ENCODE measurements at regions not wholly inside any gene's neighbourhood (a gene's known extent, or its start where the extent isn't known, plus 50 kb on each side); places are given as distances from the start of the nearest gene placed in this dataset.

DNA sequence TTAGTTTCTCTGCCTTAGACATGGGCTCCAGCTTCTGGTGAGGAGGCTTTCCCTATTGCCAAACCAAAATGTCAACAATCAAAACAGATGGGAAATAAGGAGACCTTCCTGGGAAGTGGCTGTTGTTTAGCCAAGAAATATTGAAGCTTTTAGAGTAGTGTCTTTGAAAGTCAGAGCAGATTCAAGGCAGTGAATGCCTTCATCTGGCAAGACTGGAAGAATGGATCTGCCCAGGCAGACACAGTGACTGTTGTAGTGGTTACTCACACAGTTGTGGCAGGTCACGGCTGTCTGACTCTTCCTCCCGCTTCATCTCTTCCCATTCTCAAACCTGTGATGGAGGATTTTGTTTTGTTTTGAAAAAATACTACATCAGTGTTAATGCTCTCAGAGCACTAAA, 154.1 kb upstream of the ADO start:
- no peak for TF ChIP-seq EZH2 (IDR thresholded peaks at IDR 0.05; ENCODE audit: borderline replicate concordance, low read length)
- TF ChIP-seq, protein P1, sequence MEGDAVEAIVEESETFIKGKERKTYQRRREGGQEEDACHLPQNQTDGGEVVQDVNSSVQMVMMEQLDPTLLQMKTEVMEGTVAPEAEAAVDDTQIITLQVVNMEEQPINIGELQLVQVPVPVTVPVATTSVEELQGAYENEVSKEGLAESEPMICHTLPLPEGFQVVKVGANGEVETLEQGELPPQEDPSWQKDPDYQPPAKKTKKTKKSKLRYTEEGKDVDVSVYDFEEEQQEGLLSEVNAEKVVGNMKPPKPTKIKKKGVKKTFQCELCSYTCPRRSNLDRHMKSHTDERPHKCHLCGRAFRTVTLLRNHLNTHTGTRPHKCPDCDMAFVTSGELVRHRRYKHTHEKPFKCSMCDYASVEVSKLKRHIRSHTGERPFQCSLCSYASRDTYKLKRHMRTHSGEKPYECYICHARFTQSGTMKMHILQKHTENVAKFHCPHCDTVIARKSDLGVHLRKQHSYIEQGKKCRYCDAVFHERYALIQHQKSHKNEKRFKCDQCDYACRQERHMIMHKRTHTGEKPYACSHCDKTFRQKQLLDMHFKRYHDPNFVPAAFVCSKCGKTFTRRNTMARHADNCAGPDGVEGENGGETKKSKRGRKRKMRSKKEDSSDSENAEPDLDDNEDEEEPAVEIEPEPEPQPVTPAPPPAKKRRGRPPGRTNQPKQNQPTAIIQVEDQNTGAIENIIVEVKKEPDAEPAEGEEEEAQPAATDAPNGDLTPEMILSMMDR (IDR thresholded peaks at IDR 0.05; ENCODE audit: low read length), result no peak
- Histone ChIP-seq H3K4me2 (ENCODE audit: low read length) (no peak overlapping the region), H3K9me2 (ENCODE audit: low read depth, low read length) (no peaks in the 10 kb centered on the region), H3K4me3 (ENCODE audit: low read depth, low read length, poor library complexity, severe bottlenecking) (no peak overlapping the region), H2AFZ (ENCODE audit: low read length) (no peak overlapping the region), H3K9ac (ENCODE audit: low read length) (no peak overlapping the region), H3K4me1 (ENCODE audit: insufficient read depth, low read length, severe bottlenecking) (peaks cover 18% of the 10 kb centered on the region), H3K36me3 (ENCODE audit: insufficient read depth, low read length) (no peaks in the 10 kb centered on the region), H3K27me3 (ENCODE audit: insufficient read depth, low read length) (no peaks in the 10 kb centered on the region), H3K79me2 (ENCODE audit: insufficient read depth, low read length) (no peaks in the 10 kb centered on the region), H4K20me1 (ENCODE audit: insufficient read depth, low read length) (no peaks in the 10 kb centered on the region), H3K9me3 (ENCODE audit: low read length) (peaks cover 12% of the 10 kb centered on the region), H3F3A (ENCODE audit: insufficient read depth, low read length) (no peaks in the 10 kb centered on the region), H3K27ac (ENCODE audit: low read depth, low read length, poor library complexity, severe bottlenecking) (no peak overlapping the region)

DNA sequence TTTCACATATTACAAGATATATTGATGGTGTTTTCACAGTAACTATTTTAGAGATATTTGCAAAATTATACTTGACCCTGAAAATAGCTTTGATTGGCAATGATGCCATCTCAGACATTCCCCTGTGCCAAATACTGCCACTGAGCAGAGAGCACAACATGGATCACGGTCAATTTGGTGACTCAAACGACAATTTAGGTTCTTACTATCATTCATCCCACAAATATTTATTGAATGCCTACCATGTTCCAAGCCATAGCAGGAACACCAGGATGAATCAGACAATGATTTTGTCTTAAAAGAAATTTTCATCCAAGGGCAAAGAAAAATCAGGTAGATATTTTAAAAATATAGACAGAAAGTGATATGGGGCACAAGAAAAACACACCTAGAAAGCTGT, 153.2 kb upstream of the ADO start:
- Histone ChIP-seq H3K79me2 (ENCODE audit: insufficient read depth, low read length) (no peaks in the 10 kb centered on the region), H3K9me2 (ENCODE audit: low read depth, low read length) (no peaks in the 10 kb centered on the region), H3K4me3 (ENCODE audit: low read depth, low read length, poor library complexity, severe bottlenecking) (no peak overlapping the region), H3K9me3 (ENCODE audit: low read length) (peaks cover 12% of the 10 kb centered on the region), H2AFZ (ENCODE audit: low read length) (no peak overlapping the region), H3K9ac (ENCODE audit: low read length) (no peak overlapping the region), H3K4me2 (ENCODE audit: low read length) (no peak overlapping the region), H3K27me3 (ENCODE audit: insufficient read depth, low read length) (no peaks in the 10 kb centered on the region), H3K4me1 (ENCODE audit: insufficient read depth, low read length, severe bottlenecking) (peaks cover 18% of the 10 kb centered on the region), H3K27ac (ENCODE audit: low read depth, low read length, poor library complexity, severe bottlenecking) (no peak overlapping the region), H3F3A (ENCODE audit: insufficient read depth, low read length) (no peaks in the 10 kb centered on the region), H4K20me1 (ENCODE audit: insufficient read depth, low read length) (no peaks in the 10 kb centered on the region), H3K36me3 (ENCODE audit: insufficient read depth, low read length) (no peaks in the 10 kb centered on the region)
- no peak for TF ChIP-seq EZH2 (IDR thresholded peaks at IDR 0.05; ENCODE audit: borderline replicate concordance, low read length)
- TF ChIP-seq, protein P1 (IDR thresholded peaks at IDR 0.05; ENCODE audit: low read length), result no peak

DNA sequence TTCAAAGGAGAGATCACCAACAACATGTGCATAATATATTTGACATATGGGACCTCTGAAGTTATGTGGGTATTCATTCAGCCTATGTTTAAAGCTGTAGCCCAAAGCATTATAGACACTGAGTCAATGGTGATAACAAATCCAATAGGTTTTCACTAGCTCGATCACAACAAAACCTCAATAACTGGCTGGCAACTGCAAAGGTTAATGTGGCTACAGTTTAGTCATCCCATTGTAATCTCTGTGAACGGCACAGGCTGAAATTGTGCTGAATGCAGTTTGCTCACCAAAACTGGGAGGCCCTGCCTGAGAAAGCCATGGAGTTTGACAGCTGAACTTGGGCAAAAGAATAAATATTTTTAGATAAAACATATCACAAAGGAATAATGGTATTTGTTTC, 152.4 kb upstream of the ADO start:
- H3K27ac ChIP-seq (ENCODE audit: low read depth, low read length, poor library complexity, severe bottlenecking), result no peak overlapping the region
- no peaks in the 10 kb centered on the region for H3K36me3 ChIP-seq (ENCODE audit: insufficient read depth, low read length)
- no peaks in the 10 kb centered on the region for H3K9me2 ChIP-seq (ENCODE audit: low read depth, low read length)
- TF ChIP-seq, protein P1 (IDR thresholded peaks at IDR 0.05; ENCODE audit: low read length), result no peak
- no peak for TF ChIP-seq EZH2 (IDR thresholded peaks at IDR 0.05; ENCODE audit: borderline replicate concordance, low read length)
- no peak overlapping the region for H2AFZ ChIP-seq (ENCODE audit: low read length)
- H4K20me1 ChIP-seq (ENCODE audit: insufficient read depth, low read length), result no peaks in the 10 kb centered on the region
- no peaks in the 10 kb centered on the region for H3K79me2 ChIP-seq (ENCODE audit: insufficient read depth, low read length)
- peaks cover 12% of the 10 kb centered on the region for H3K9me3 ChIP-seq (ENCODE audit: low read length)
- H3K4me2 ChIP-seq (ENCODE audit: low read length), result no peak overlapping the region
- H3K27me3 ChIP-seq (ENCODE audit: insufficient read depth, low read length), result no peaks in the 10 kb centered on the region
- no peak overlapping the region for H3K4me3 ChIP-seq (ENCODE audit: low read depth, low read length, poor library complexity, severe bottlenecking)
- H3K4me1 ChIP-seq (ENCODE audit: insufficient read depth, low read length, severe bottlenecking), result peaks cover 18% of the 10 kb centered on the region
- H3K9ac ChIP-seq (ENCODE audit: low read length), result no peak overlapping the region
- no peaks in the 10 kb centered on the region for H3F3A ChIP-seq (ENCODE audit: insufficient read depth, low read length)

All from OCI-LY1 (cell line).